OCI-LY3 (cell line): ENCODE measurements at regions not wholly inside any gene's neighbourhood (a gene's known extent, or its start where the extent isn't known, plus 50 kb on each side); places are given as distances from the start of the nearest gene placed in this dataset.
"Not testable (repeated sequence)": the region's sequence is repeated elsewhere in the genome, so short reads cannot be mapped to it uniquely, and the experiment has no call there.

Experiments
- H2AFZ ChIP-seq: fragments of 200-600, 300-600 bp; shearing (Covaris generic); 2 replicates; pipeline ENCODE4 v1.6.0; 2014; ENCODE audit warnings: antibody characterized with exemption, low read depth, low read length
- H3K27ac ChIP-seq: fragments of 200-600, 300-600 bp; sonication (generic); 2 replicates; pipeline ENCODE4 v1.5.1; 2014; ENCODE audit warnings: mild to moderate bottlenecking, low read length, moderate library complexity, mixed read lengths
- H3K27me3 ChIP-seq: fragments of 200-600, 300-600 bp; sonication (generic); 2 replicates; pipeline ENCODE4 v1.6.1; 2014; ENCODE audit warnings: low read depth, low read length, mixed read lengths
- H3K36me3 ChIP-seq: fragments of 200-600, 300-600 bp; sonication (generic); replicated peaks from 2 replicates; pipeline ENCODE3; 2014; ENCODE audit warnings: low read depth, low read length, mixed read lengths
- H3K4me1 ChIP-seq: fragments of 300-600, 200-600 bp; sonication (generic); 2 replicates; pipeline ENCODE4 v1.6.1; 2014; ENCODE audit warnings: low read length, mixed read lengths
- H3K4me2 ChIP-seq: fragments of 200-600, 300-600 bp; sonication (generic); 2 replicates; pipeline ENCODE4 v1.6.1; 2014; ENCODE audit warnings: low read length, mixed read lengths
- H3K4me3 ChIP-seq: fragments of 300-600, 200-600 bp; sonication (generic); 2 replicates; pipeline ENCODE4 v1.5.1; 2014; ENCODE audit warnings: antibody characterized with exemption, mild to moderate bottlenecking, low read length, moderate library complexity
- H3K79me2 ChIP-seq: fragments of 300-600, 200-600 bp; shearing (Covaris generic); 2 replicates; pipeline ENCODE4 v1.6.1; 2014; ENCODE audit warnings: mild to moderate bottlenecking, low read length, mixed read lengths
- H3K9ac ChIP-seq: fragments of 300-600, 200-600 bp; shearing (Covaris generic); 2 replicates; pipeline ENCODE4 v1.6.0; 2014; ENCODE audit warnings: mild to moderate bottlenecking, low read length, moderate library complexity
- H3K9me3 ChIP-seq: fragments of 200-600, 300-600 bp; shearing (Covaris generic); 2 replicates; pipeline ENCODE4 v1.6.1; 2014; ENCODE audit warnings: low read length, mixed read lengths; ENCODE audit not compliant: insufficient read depth
- H4K20me1 ChIP-seq: fragments of 200-600, 300-600 bp; sonication (generic); 2 replicates; pipeline ENCODE4 v1.6.1; 2016; ENCODE audit warnings: low read length, mixed read lengths; ENCODE audit not compliant: insufficient read depth
- CTCF ChIP-seq: fragments of 200-600, 300-600 bp; sonication (generic); IDR thresholded peaks from 2 replicates; pipeline ENCODE4 v1.5.1; 2014; ENCODE audit warnings: antibody characterized with exemption, low read length, low read depth
- EZH2phosphoT487 ChIP-seq: fragments of 200-600 bp; shearing (Covaris generic); IDR thresholded peaks from 2 replicates; pipeline ENCODE4 v1.6.1; 2018; ENCODE audit warnings: antibody characterized with exemption, mixed run types, low read depth

- TF ChIP-seq CTCF (no peak), EZH2phosphoT487 (no peak)
Measured at GRCh38 chr14:80300351-80300750, 89.0 kb upstream of the DIO2 start.

GRCh38 chr14:80298491-80299017, 87.2 kb upstream of the DIO2 start:
- H3K27ac ChIP-seq, result no peak overlapping the region
- TF ChIP-seq EZH2phosphoT487 (no peak), CTCF (no peak)

More at GRCh38 chr14:80300351-80300750, 89.0 kb upstream of the DIO2 start:
- no peak overlapping the region for H3K4me2 ChIP-seq
- no peaks in the 10 kb centered on the region for H3K79me2 ChIP-seq
- no peak overlapping the region for H3K27ac ChIP-seq
- no peak overlapping the region for H3K4me3 ChIP-seq
- no peaks in the 10 kb centered on the region for H3K27me3 ChIP-seq
- no peak overlapping the region for H2AFZ ChIP-seq
- no peaks in the 10 kb centered on the region for H3K9me3 ChIP-seq
- H3K9ac ChIP-seq, result no peak overlapping the region
- no peaks in the 10 kb centered on the region for H3K36me3 ChIP-seq
- H3K4me1 ChIP-seq, result peaks cover 18% of the 10 kb centered on the region
- H4K20me1 ChIP-seq, result no peaks in the 10 kb centered on the region

GRCh38 chr14:80291101-80291500, 79.8 kb upstream of the DIO2 start:
- H3K4me1 ChIP-seq, result no peaks in the 10 kb centered on the region
- no peaks in the 10 kb centered on the region for H3K9me3 ChIP-seq
- no peaks in the 10 kb centered on the region for H3K27me3 ChIP-seq
- H3K9ac ChIP-seq, result no peak overlapping the region
- no peak overlapping the region for H2AFZ ChIP-seq
- H3K4me3 ChIP-seq, result no peak overlapping the region
- no peak overlapping the region for H3K27ac ChIP-seq
- no peak for TF ChIP-seq CTCF
- no peak for TF ChIP-seq EZH2phosphoT487
- no peak overlapping the region for H3K4me2 ChIP-seq
- H4K20me1 ChIP-seq, result no peaks in the 10 kb centered on the region
- H3K36me3 ChIP-seq, result no peaks in the 10 kb centered on the region
- no peaks in the 10 kb centered on the region for H3K79me2 ChIP-seq

More at GRCh38 chr14:80298491-80299017, 87.2 kb upstream of the DIO2 start:
- Histone ChIP-seq H3K9ac (no peak overlapping the region), H3K79me2 (no peaks in the 10 kb centered on the region), H4K20me1 (no peaks in the 10 kb centered on the region), H3K4me2 (no peak overlapping the region), H3K9me3 (no peaks in the 10 kb centered on the region), H3K4me3 (no peak overlapping the region), H3K4me1 (peaks cover under 1% of the 10 kb centered on the region), H3K36me3 (no peaks in the 10 kb centered on the region), H3K27me3 (no peaks in the 10 kb centered on the region), H2AFZ (no peak overlapping the region)

- H3K36me3 ChIP-seq, H2AFZ ChIP-seq, H3K9ac ChIP-seq, H3K79me2 ChIP-seq, H3K9me3 ChIP-seq, H4K20me1 ChIP-seq, H3K4me2 ChIP-seq, H3K27ac ChIP-seq, H3K4me3 ChIP-seq, H3K4me1 ChIP-seq, H3K27me3 ChIP-seq: not testable (repeated sequence)
Measured at GRCh38 chr14:80286744-80287143, 75.4 kb upstream of the DIO2 start.
